HG03108 (cell line): ENCODE measurements at regions not wholly inside any gene's neighbourhood (a gene's known extent, or its start where the extent isn't known, plus 50 kb on each side); places are given as distances from the start of the nearest gene placed in this dataset.
"Not testable (repeated sequence)": the region's sequence is repeated elsewhere in the genome, so short reads cannot be mapped to it uniquely, and the experiment has no call there.

Experiments
- ATAC-seq: cut with Tn5 transposase; IDR thresholded peaks from one replicate; pipeline ENCODE4 v1.9.1; 2021; ENCODE audit warnings: moderate library complexity; ENCODE audit not compliant: unreplicated experiment

DNA sequence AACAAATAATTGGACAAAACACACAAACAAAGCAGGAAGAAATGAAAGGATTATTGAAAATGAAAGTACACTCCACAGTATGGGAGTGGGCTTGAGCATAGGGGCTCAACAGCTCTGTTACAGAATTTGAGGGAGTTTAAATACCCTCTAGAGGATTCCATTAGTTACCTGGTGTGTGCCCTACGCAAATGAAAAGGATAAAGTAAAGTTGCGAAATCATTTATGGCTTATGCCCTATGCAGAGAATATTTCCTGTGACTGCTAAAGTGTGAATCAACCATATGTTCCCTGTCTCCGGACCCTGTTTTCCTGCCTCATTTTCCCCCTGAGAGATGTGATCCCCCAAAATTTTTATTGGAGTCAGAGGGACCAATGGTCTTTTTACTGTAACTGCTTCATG lies 634.6 kb upstream of the CNTNAP2 start:
- no peak for ATAC-seq

DNA sequence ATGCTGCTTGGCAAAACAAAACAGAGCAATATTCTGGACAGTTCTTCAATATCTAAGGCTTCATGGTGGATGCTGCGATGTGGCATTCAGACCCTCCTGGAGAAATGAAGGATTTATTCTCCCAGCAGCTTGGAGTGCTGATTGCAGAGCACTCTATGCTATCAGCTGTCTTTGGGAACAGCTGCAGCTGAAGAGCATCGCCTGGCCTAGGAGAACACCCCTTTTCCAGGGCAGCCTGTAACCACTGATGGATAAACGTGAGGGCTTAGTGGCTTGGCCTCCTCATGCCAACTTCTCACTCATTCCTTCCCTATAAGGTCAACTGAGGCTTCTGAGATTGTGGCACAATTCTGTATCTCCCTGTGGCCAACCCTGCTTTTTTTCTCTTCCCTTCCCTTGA lies 638.1 kb upstream of the CNTNAP2 start:
- ATAC-seq = no peak

GRCh38 chr7:145474009-145474686 lies 638.3 kb upstream of the TPK1 start:
- ATAC-seq = no peak

GRCh38 chr7:145471883-145472282 lies 636.0 kb upstream of the TPK1 start:
- no peak for ATAC-seq

DNA sequence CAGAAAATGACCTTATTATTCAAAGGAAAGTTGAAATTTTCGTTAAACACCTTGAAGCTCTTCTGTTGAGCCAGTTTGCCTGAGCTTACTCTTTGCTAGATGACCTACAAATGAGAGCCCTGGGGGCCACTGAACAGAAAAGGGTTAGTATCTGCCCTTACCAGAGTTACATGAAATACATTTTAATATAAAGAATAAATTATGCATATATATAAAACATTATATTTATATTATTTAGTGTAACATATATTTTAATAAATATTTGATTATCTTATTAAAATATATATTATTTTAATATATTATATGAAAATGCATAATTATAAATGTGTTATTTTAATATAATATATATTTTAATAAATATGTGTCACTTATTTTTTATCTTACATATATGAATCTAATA lies 628.4 kb upstream of the TPK1 start:
- no peak for ATAC-seq

DNA sequence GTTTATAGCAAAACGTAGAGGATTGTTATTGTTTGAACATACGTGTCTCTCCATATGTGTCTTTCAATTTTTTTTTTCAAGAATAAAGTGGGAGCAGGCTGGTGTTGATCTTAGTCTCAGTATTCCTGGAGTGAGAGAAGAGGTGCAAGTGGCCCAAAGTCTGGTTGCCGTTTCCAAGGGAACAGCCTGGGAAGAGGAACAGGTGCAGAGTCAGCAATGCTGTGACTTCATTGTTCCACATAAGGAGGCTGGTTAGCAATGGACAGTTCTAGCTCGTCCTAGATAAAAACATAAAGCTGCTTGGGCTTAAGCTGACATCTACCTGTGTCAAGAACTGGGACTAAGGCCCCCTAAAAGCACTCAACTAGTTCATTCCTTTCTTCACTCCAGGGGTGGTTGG lies 626.6 kb upstream of the TPK1 start:
- no peak for ATAC-seq

DNA sequence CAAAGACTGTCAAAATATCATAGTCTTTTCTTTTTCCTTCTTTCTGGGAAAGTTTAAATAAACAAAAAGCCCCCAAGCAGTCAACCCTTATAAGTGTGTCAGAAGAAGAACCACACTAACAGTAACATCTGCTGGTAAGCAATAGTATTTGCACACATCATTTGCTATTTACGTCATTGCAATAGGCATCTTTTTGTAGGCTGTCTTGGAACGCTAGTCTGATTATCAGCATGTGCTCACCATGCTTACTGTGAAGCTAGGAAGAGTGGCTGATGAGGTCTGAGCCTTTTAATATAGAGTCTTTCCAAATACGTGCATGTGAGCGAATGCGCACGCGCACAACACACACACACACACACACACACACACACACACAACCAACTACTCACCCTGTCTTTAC lies 599.0 kb upstream of the TPK1 start:
- ATAC-seq = no peak

DNA sequence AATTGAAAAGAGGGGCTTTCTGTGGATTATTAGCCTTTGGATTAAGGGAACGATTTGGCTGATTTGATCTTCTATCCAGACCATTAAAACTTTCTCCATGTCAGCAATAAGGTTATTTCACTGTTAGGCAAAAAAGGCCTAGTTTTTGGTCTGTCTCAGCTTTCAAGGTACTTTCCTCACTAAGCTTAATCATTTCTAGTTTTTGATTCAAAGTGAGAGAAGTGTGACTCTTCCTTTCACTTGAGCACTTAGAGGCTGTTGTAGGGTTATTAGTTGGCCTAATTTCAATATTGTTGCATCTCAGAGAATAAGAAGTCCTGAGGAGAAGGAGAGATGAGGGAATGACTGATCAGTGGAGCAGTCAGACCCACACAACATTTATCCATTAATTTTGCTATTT lies 596.0 kb upstream of the TPK1 start:
- no peak for ATAC-seq

GRCh38 chr7:145418481-145418880 lies 582.6 kb upstream of the TPK1 start:
- ATAC-seq = not testable (repeated sequence)

- no peak for ATAC-seq
Observed at GRCh38 chr7:145411066-145411465, 575.2 kb upstream of the TPK1 start.

- no peak for ATAC-seq
Observed at GRCh38 chr7:145398758-145399157, 562.9 kb upstream of the TPK1 start.

DNA sequence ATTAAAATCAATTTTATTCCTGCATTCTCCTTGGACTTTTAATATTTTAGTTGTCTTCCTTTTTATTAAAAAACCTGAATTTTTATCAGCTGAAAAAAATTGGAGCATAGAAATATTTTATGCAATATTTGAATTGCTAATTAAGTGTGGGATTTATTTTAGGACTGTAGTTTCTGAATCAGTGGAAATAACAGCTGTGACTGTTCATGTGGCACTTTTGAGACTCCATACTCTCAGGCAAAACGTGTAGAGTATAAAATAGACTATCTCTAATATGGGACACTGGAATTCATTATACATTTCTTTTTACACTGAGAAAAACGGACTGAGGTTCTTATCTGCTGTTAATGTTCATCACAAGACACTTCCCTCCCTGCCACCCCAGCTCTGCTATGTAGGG lies 558.3 kb upstream of the TPK1 start:
- no peak for ATAC-seq

GRCh38 chr7:145382762-145383161 lies 546.9 kb upstream of the TPK1 start:
- ATAC-seq = no peak

GRCh38 chr7:145378197-145378596 lies 542.3 kb upstream of the TPK1 start:
- ATAC-seq = no peak

- no peak for ATAC-seq
Observed at GRCh38 chr7:145360511-145361100, 524.8 kb upstream of the TPK1 start.

GRCh38 chr7:145350334-145350733 lies 514.5 kb upstream of the TPK1 start:
- no peak for ATAC-seq

DNA sequence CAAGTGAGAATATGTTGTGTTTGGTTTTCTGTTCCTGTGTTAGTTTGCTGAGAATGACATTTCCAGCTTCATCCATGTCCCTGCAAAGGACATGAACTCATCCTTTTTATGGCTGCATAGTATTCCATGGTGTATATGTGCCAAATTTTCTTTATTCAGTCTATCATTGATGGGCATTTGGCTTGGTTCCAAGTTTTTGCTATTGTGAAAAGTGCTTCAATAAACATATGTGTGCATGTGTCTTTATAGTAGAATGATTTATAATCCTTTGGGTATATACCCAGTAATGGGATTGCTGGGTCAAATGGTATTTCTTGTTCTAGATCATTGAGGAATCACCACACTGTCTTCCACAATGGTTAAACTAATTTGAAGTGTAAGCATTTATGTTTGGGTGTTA lies 513.6 kb upstream of the TPK1 start:
- ATAC-seq = not testable (repeated sequence)

GRCh38 chr7:145347271-145347670 lies 511.4 kb upstream of the TPK1 start:
- no peak for ATAC-seq

- ATAC-seq = no peak
Observed at GRCh38 chr7:145339319-145339718, 503.5 kb upstream of the TPK1 start.

- no peak for ATAC-seq
Observed at GRCh38 chr7:145331522-145331921, 495.7 kb upstream of the TPK1 start.

DNA sequence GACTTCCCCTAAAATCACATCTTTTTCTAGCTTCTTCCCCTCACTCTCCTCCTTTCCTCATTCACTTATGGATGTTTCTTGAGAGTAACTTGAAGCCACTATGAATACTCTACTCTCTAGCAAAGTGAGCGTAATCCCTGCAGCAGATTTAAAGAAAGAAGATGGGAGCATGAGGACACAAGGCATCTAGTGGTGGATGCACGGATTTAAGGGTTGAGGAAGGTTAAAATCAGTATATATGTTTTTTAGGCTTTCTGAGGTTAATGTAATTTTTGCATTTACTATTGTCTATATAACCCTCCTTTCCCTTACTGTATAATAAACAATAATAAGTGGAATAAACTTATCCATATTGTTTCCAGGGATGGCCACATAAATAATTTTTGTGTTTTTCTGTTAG lies 495.2 kb upstream of the TPK1 start:
- ATAC-seq = no peak

DNA sequence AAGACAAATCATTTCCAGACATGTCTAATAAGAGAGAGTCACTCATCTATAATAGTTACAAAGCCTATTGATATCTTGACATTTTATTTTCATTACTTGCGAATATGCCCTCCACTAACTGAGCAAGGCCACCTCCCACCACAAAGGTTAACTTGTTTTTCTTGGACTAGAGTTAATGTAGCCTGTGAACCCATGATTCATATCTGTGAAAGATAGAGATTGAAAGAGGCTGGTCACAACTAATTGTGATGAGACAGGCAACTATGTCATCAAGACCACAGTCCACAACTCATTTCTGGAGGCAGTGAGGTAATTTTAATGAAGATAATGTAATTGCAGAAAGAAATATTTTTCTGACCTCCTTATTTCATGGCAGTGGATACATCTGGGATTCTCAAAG lies 491.8 kb upstream of the TPK1 start:
- no peak for ATAC-seq

- ATAC-seq = no peak
Observed at GRCh38 chr7:145324081-145324480, 488.2 kb upstream of the TPK1 start.
